Breast epithelium (tissue), 4 donors: ENCODE measurements at regions not wholly inside any gene's neighbourhood (a gene's known extent, or its start where the extent isn't known, plus 50 kb on each side); places are given as distances from the start of the nearest gene placed in this dataset.

Experiments
- DNase-seq, 2 donors: peaks; one replicate each; pipeline ENCODE4 v3.0.0-alpha.2; 2019; ENCODE audit warnings: low spot score in 2 of 2
- H3K27ac ChIP-seq, 2 donors: fragments of 200-600 bp; sonication (generic) in 1 of 2; one replicate each; pipeline ENCODE4 v1.5.1; 2016 to 2019; ENCODE audit warnings: mild to moderate bottlenecking in 1 of 2
- H3K27me3 ChIP-seq, 2 donors: fragments of 200-600 bp; sonication (generic) in 1 of 2; one replicate each; pipeline versions ENCODE4 v1.5.1 to v1.6.0; 2017 to 2019; ENCODE audit warnings: control low read depth in 1 of 2, mild to moderate bottlenecking in 1 of 2
- H3K36me3 ChIP-seq: fragments of 200-600 bp; one replicate; pipeline ENCODE4 v1.5.1; 2019
- H3K4me1 ChIP-seq, 2 donors: fragments of 200-600 bp; sonication (generic); one replicate each; pipeline ENCODE4 v1.5.1; 2016 to 2019; ENCODE audit warnings: control low read depth in 1 of 2
- H3K4me3 ChIP-seq, 3 donors: fragments of 200-600 bp; sonication (generic); 1 replicate in 2 of 3; 2 replicates in 1 of 3; pipeline ENCODE4 v1.5.1; 2016 to 2019; ENCODE audit warnings: mild to moderate bottlenecking in 3 of 3, moderate library complexity in 2 of 3
- H3K9me3 ChIP-seq, 2 donors: fragments of 200-600 bp; sonication (generic) in 1 of 2; one replicate each; pipeline ENCODE4 v1.5.1; 2016 to 2019; ENCODE audit warnings: control low read depth in 1 of 2
- CTCF ChIP-seq, 3 donors: fragments of 450-650 bp; IDR thresholded peaks; one replicate each; pipeline ENCODE4 v1.5.1; 2016 to 2017; ENCODE audit warnings: antibody characterized with exemption in 3 of 3, mild to moderate bottlenecking in 3 of 3, moderate library complexity in 3 of 3
- POLR2A ChIP-seq: fragments of 450-650 bp; IDR thresholded peaks from one replicate; pipeline ENCODE4 v1.6.1; 2016; ENCODE audit warnings: antibody characterized with exemption, mild to moderate bottlenecking, moderate library complexity
- POLR2AphosphoS5 ChIP-seq, 3 donors: sonication (generic); formaldehyde crosslinking; IDR thresholded peaks; one replicate each; pipeline ENCODE4 v1.6.1; 2017; ENCODE audit warnings: antibody characterized with exemption in 3 of 3
- intact Hi-C: fragments of 100-400 bp; cut with DNase I; formaldehyde crosslinking; loops from one replicate; pipeline ENCODE4 v1.15.1; 2023; ENCODE audit warnings: low total_unique reads

- no peak for DNase-seq
- H3K4me3 ChIP-seq = no peak overlapping the region
- TF ChIP-seq POLR2AphosphoS5 (IDR thresholded peaks at IDR 0.05) = no peak
- no peak for TF ChIP-seq CTCF (IDR thresholded peaks at IDR 0.05)
Measured at GRCh38 chrX:20455001-20455400, 188.3 kb upstream of the RPS6KA3 start.

GRCh38 chrX:20454117-20454516, 187.4 kb upstream of the RPS6KA3 start:
- TF ChIP-seq POLR2A (no peak), CTCF (IDR thresholded peaks at IDR 0.05) (no peak), POLR2AphosphoS5 (IDR thresholded peaks at IDR 0.05) (no peak)
- Histone ChIP-seq H3K36me3 (no peaks in the 10 kb centered on the region), H3K27me3 (peaks cover 0 to 28% of the 10 kb centered on the region in 2 donors), H3K4me1 (no peaks in the 10 kb centered on the region), H3K27ac (no peak overlapping the region), H3K4me3 (no peak overlapping the region), H3K9me3 (no peaks in the 10 kb centered on the region)
- no peak for DNase-seq
- intact Hi-C loops = no loop called here

More at GRCh38 chrX:20455001-20455400, 188.3 kb upstream of the RPS6KA3 start:
- Histone ChIP-seq H3K27ac (no peak overlapping the region), H3K36me3 (no peaks in the 10 kb centered on the region), H3K4me1 (no peaks in the 10 kb centered on the region), H3K9me3 (no peaks in the 10 kb centered on the region), H3K27me3 (peaks cover 0 to 34% of the 10 kb centered on the region in 2 donors)
- intact Hi-C loops = no loop called here

GRCh38 chrX:20452487-20452886, 185.8 kb upstream of the RPS6KA3 start:
- Histone ChIP-seq H3K4me3 (no peak overlapping the region), H3K4me1 (no peaks in the 10 kb centered on the region), H3K9me3 (no peaks in the 10 kb centered on the region), H3K36me3 (no peaks in the 10 kb centered on the region), H3K27me3 (peaks cover 0 to 33% of the 10 kb centered on the region in 2 donors), H3K27ac (no peak overlapping the region)
- intact Hi-C loops = no loop called here
- no peak for DNase-seq
- TF ChIP-seq POLR2AphosphoS5 (IDR thresholded peaks at IDR 0.05) (no peak), POLR2A (no peak), CTCF (IDR thresholded peaks at IDR 0.05) (no peak)

- H3K27me3 ChIP-seq = peaks cover 0 to 39% of the 10 kb centered on the region in 2 donors
- H3K9me3 ChIP-seq = no peaks in the 10 kb centered on the region
- TF ChIP-seq CTCF (IDR thresholded peaks at IDR 0.05) (no peak), POLR2A (no peak), POLR2AphosphoS5 (IDR thresholded peaks at IDR 0.05) (no peak)
- H3K4me1 ChIP-seq = no peaks in the 10 kb centered on the region
- H3K4me3 ChIP-seq = no peak overlapping the region
- no peaks in the 10 kb centered on the region for H3K36me3 ChIP-seq
- H3K27ac ChIP-seq = no peak overlapping the region
- intact Hi-C loops = no loop called here
- no peak for DNase-seq
Measured at GRCh38 chrX:20451929-20452328, 185.2 kb upstream of the RPS6KA3 start.

GRCh38 chrX:20445109-20445508, 178.4 kb upstream of the RPS6KA3 start:
- intact Hi-C loops = no loop called here
- Histone ChIP-seq H3K27me3 (peaks cover 0 to 52% of the 10 kb centered on the region in 2 donors), H3K27ac (no peak overlapping the region), H3K4me3 (no peak overlapping the region), H3K36me3 (no peaks in the 10 kb centered on the region), H3K4me1 (no peaks in the 10 kb centered on the region), H3K9me3 (no peaks in the 10 kb centered on the region)
- DNase-seq = no peak
- TF ChIP-seq POLR2A = no peak
- TF ChIP-seq POLR2AphosphoS5 (IDR thresholded peaks at IDR 0.05) = no peak
- TF ChIP-seq CTCF (IDR thresholded peaks at IDR 0.05) = no peak
